ENCODE measurements at regions not wholly inside any gene's neighbourhood (a gene's known extent, or its start where the extent isn't known, plus 50 kb on each side); places are given as distances from the start of the nearest gene placed in this dataset.

DNA sequence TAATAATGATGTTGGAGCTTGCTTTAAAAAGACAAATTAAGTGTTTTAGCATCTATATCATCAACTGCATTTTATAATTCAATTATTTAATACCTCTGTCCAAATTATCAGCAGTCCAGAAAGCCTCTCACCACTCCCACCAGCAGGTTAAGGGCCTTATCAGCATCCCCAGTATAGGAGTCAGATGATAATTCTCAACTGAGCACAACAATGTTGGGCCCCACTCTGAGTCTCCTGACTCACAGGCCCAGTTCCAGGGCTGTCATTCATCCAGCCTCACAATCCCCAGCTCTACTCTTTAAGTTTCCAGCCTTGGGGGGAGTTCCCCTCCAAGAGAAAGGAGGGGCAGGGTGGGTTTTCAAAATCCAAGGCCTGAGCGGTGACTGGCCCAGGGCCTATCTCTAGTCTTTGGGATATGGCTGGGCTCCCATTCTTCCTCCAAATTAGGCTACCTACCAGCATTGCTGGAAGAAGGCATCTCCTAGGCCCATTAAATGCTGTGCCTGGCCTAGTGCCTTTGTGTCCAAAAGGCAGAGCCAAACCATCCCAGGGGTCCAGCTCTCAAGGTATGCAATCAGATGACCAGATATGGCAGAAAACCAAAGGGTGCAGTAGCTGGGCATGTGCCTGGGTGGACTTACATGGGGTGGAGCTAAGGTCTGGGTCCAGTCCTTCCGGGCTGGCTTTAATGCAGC is 134.1 kb downstream of the GLUL start:
- no peak overlapping the region for H3K4me3 ChIP-seq (ENCODE audit: low read depth, poor library complexity, severe bottlenecking)
- DNase-seq (ENCODE audit: low spot score in 2 of 2), result no peak
- WGBS, 2 donors, result 74 to 78% methylated on average over 2 of the region's 2 CpGs
- TF ChIP-seq, protein P1, sequence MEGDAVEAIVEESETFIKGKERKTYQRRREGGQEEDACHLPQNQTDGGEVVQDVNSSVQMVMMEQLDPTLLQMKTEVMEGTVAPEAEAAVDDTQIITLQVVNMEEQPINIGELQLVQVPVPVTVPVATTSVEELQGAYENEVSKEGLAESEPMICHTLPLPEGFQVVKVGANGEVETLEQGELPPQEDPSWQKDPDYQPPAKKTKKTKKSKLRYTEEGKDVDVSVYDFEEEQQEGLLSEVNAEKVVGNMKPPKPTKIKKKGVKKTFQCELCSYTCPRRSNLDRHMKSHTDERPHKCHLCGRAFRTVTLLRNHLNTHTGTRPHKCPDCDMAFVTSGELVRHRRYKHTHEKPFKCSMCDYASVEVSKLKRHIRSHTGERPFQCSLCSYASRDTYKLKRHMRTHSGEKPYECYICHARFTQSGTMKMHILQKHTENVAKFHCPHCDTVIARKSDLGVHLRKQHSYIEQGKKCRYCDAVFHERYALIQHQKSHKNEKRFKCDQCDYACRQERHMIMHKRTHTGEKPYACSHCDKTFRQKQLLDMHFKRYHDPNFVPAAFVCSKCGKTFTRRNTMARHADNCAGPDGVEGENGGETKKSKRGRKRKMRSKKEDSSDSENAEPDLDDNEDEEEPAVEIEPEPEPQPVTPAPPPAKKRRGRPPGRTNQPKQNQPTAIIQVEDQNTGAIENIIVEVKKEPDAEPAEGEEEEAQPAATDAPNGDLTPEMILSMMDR (IDR thresholded peaks at IDR 0.05), result no peak
- no peak for TF ChIP-seq POLR2A (IDR thresholded peaks at IDR 0.05)
- intact Hi-C loops (cut with DNase I; ENCODE audit: low total_unique reads), result no loop called here

DNA sequence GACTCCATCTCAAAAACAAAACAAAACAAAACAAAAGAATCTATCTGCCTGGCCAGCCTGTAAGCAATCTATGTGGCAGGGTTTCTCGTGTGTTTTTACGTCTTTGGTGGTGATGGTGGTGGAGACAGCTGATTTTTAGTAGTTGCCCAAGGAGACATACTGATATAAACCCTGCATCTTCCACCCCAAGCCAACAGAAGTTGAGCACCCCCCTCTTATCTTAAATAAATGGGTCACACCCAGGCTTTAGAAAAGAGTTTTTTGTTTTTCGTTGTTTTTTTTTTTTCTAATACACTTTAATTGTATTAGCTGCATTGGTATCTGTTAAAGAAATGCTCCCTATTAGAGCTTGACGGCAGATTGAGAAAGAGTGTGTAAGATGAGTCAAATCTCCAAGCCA is 134.7 kb downstream of the GLUL start:
- H3K4me3 ChIP-seq (ENCODE audit: low read depth, poor library complexity, severe bottlenecking), result no peak overlapping the region
- no peak for TF ChIP-seq POLR2A (IDR thresholded peaks at IDR 0.05)
- TF ChIP-seq, protein P1 (IDR thresholded peaks at IDR 0.05), result no peak
- intact Hi-C loops (cut with DNase I; ENCODE audit: low total_unique reads), result no loop called here
- DNase-seq (ENCODE audit: low spot score in 2 of 2), result no peak
- 91 to 93% methylated on average over 4 of the region's 4 CpGs for WGBS, 2 donors

DNA sequence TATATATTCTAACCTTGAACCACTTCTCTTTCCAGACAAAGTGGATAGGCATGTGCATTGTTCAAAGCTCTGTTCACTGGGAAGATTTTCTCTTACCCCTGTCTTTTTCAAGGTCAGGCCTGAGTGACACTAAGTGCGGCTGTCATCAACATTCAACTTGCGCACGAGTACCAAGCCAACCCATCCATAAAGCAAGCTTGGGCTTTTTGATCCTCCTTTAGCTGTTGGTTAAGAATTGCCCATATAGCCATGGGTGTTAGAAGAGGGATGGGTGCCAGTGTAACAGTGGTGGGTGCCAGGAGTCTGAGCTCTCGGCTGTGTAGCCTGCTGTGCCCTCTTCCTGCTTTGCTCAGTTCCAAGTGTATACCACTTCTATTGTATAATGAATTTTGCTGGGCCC is 136.1 kb downstream of the GLUL start:
- DNase-seq (ENCODE audit: low spot score in 2 of 2), result no peak
- H3K4me3 ChIP-seq (ENCODE audit: low read depth, poor library complexity, severe bottlenecking), result no peak overlapping the region
- no peak for TF ChIP-seq POLR2A (IDR thresholded peaks at IDR 0.05)
- TF ChIP-seq, protein P1 (IDR thresholded peaks at IDR 0.05), result no peak
- 76 to 84% methylated on average over 4 of the region's 4 CpGs for WGBS, 2 donors
- intact Hi-C loops (cut with DNase I; ENCODE audit: low total_unique reads), result no loop called here

DNA sequence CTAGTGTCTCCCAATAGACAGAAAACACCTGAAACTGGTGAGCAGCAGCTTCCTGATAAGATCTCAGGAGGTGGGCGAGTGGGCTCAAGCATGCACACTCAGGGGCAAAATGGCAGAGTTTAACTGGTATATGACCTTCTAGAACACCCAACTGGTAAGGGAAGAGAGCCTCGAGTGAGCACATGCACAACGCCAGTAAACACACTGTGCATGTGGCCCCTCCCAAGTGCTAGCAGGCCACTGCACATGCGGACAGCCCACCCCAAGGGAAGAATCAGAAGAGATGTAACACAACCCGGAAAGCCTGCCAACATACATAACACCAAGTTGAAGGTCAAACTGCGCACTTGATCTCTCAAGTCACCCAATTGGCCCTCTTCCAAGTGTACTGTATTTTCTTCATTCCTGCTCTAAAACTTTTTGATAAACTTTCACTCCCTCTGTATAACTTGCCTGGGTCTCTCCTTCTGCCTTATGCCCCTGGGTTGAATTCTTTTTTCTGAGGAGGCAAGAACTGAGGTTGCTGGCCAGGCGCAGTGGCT is 138.2 kb downstream of the GLUL start:
- 81 to 91% methylated on average over 7 of the region's 7 CpGs for WGBS, 2 donors
- intact Hi-C loops (cut with DNase I; ENCODE audit: low total_unique reads), result no loop called here
- no peak for DNase-seq (ENCODE audit: low spot score in 2 of 2)
- H3K4me3 ChIP-seq (ENCODE audit: low read depth, poor library complexity, severe bottlenecking), result no peak overlapping the region
- TF ChIP-seq, protein P1 (IDR thresholded peaks at IDR 0.05), result no peak
- TF ChIP-seq POLR2A (IDR thresholded peaks at IDR 0.05), result no peak

DNA sequence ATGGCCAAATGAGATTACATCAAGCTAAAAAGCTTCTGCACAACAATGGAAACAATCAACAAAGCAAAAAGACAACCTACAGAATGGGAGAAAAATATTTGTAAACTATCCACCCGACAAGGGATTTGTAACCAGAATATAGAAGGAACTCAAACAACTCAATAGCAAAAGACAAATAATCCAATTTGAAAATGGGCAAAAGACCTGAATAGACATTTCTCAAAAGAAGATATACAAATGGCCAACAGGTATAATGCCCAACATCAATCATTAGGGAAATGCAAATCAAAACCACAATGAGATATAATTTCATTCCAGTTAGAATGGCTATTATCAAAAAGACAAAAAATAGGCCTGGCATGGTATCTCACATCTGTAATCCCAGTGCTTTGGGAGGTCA is 140.0 kb downstream of the GLUL start:
- no peak for DNase-seq (ENCODE audit: low spot score in 2 of 2)
- no peak for TF ChIP-seq POLR2A (IDR thresholded peaks at IDR 0.05)
- TF ChIP-seq, protein P1 (IDR thresholded peaks at IDR 0.05), result no peak
- intact Hi-C loops (cut with DNase I; ENCODE audit: low total_unique reads), result no loop called here
- 88 to 94% methylated on average over 1 of the region's 1 CpG for WGBS, 2 donors
- no peak overlapping the region for H3K4me3 ChIP-seq (ENCODE audit: low read depth, poor library complexity, severe bottlenecking)

All from lower leg skin (tissue), 4 donors.